Fibroblast of pulmonary artery (primary cell): ENCODE measurements at regions not wholly inside any gene's neighbourhood (a gene's known extent, or its start where the extent isn't known, plus 50 kb on each side); places are given as distances from the start of the nearest gene placed in this dataset.
"Not testable (repeated sequence)": the region's sequence is repeated elsewhere in the genome, so short reads cannot be mapped to it uniquely, and the experiment has no call there.

Source experiments
- DNase-seq: peaks from one replicate; pipeline ENCODE4 v3.0.0-alpha.2; 2010; ENCODE audit warnings: low read depth
- H3K4me3 ChIP-seq: replicated peaks from 2 replicates; pipeline ENCODE4 v1.5.1; 2011; ENCODE audit warnings: low read depth, mild to moderate bottlenecking, control low read depth, low read length, moderate library complexity
- TF ChIP-seq, protein P1 (sequence below): IDR thresholded peaks from 2 replicates; pipeline ENCODE4 v1.5.1; 2011; ENCODE audit warnings: mild to moderate bottlenecking, control low read depth, low read length, inconsistent platforms; ENCODE audit errors: missing control alignments

DNA sequence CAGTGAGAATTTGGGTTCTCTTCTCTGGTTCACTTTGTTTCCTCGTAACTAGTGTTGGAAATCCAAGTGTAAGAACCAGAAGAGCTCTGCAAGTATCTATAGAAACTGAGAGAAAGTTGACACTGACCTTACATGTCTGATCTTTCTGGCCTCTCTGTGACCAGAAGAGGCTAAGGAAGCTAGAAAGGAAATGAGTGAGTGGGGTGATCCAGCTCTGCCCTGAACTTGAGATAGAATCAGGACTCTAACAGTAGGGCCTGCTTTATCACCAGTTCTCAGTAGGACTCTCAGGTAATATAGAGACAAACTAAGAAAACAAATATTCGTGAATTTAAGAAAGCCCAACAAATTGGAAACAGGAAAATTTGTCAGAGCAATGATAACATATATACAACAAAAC, 441.2 kb upstream of the ZNF804A start:
- H3K4me3 ChIP-seq, result no peak overlapping the region
- TF ChIP-seq, protein P1, sequence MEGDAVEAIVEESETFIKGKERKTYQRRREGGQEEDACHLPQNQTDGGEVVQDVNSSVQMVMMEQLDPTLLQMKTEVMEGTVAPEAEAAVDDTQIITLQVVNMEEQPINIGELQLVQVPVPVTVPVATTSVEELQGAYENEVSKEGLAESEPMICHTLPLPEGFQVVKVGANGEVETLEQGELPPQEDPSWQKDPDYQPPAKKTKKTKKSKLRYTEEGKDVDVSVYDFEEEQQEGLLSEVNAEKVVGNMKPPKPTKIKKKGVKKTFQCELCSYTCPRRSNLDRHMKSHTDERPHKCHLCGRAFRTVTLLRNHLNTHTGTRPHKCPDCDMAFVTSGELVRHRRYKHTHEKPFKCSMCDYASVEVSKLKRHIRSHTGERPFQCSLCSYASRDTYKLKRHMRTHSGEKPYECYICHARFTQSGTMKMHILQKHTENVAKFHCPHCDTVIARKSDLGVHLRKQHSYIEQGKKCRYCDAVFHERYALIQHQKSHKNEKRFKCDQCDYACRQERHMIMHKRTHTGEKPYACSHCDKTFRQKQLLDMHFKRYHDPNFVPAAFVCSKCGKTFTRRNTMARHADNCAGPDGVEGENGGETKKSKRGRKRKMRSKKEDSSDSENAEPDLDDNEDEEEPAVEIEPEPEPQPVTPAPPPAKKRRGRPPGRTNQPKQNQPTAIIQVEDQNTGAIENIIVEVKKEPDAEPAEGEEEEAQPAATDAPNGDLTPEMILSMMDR, result no peak
- DNase-seq, result no peak

DNA sequence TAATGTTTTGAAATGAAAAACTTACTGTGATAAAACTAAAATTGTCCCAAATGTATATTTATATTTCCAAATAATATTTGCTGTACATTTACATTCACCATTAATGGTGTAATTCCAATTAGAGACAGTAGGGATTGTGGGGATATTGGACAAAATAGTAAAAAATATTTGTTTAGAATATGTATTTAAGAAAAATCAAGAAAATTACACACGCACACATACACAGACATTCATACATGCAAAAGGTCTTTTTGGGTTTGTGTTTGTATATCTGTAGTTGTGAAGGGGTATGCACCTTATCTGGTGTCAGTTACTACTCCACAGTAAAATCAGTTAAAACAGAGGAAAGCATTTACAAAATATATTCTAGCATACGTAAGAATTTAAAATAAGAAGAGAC, 435.9 kb upstream of the ZNF804A start:
- TF ChIP-seq, protein P1, result no peak
- no peak for DNase-seq
- no peak overlapping the region for H3K4me3 ChIP-seq

DNA sequence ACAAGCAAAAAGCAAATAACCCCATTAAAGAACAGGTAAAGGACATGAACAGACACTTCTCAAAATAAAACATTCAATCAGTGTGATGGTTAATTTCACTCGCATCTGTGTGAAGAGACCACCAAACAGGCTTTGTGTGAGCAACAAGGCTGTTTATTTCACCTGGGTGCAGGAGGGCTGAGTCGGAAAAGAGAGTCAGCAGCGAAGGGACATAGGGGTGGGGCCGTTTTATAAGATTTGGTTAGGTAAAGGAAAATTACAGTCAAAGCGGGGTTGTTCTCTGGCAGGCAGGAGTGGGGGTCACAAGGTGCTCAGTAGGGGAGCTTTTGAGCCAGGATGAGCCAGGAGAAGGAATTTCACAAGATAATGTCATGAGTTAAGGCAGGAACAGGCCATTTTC, 429.5 kb upstream of the ZNF804A start:
- H3K4me3 ChIP-seq, DNase-seq: not testable (repeated sequence)

DNA sequence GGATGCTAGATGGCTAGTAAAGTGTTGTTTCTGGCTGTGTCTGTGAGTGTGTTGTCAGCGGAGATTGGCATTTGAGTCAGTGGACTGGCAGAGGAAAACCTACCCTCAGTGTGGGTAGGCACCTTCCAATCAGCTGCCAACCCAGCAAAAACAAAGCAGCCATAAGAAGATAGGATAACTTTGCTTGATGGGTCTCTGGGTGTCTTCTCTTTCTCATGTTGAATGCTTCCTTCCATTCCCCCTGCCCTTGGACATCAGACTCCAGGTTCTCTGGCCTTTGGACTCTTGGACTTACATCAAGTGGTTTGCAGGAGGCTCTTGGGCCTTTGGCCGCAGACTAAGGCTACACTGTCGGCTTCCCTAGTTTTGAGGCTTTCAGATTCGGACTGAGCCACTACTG, 429.0 kb upstream of the ZNF804A start:
- DNase-seq, result no peak
- H3K4me3 ChIP-seq, result no peak overlapping the region
- TF ChIP-seq, protein P1, result no peak

DNA sequence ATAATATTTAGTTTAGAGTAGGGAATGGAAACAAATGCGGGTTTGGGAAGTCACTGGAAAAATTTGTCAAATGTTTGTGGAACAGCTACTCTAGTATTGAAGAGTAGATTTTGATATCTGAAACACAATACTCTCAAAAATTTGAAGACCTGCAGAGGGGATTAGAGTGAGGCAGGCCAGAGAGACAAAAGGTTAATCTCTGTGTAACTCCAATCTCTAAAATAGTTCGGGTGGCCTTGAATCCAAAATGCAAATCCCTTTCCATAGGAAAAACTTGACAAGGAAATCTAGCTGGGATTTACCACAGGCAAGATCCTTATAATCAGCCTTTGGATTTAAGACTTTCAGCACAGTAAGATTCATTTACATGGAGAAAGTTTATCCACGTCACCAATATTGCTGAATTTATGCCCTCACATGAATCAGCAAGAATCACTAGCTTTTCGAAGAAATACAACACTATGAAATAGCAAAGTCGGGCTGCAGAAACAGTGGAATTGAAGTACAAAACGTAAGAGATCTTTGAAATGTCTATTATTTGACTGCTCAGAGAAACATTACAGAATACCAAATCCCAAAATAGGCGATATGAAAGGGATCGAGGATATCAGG, 423.7 kb upstream of the ZNF804A start:
- DNase-seq, result no peak
- H3K4me3 ChIP-seq, result no peak overlapping the region
- TF ChIP-seq, protein P1, result no peak

DNA sequence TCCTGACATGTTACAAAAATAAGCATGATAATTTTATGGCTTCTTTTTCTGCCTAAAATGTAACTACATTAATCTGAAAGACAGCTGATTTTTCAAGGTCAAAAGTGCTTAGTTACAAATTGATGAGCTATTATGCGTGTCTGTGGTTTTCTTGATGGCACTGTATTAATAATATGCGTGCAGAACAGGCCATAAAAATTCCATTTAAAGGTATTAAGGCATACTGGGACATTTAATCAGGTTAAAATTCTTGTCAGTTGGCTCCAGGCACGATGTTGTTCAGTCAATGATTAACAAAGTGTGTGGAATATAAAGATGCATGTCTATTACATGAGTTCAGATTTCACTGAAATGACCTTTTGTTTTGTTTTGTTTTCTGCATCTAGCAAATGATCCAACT, 420.1 kb upstream of the ZNF804A start:
- TF ChIP-seq, protein P1, result no peak
- H3K4me3 ChIP-seq, result no peak overlapping the region

DNA sequence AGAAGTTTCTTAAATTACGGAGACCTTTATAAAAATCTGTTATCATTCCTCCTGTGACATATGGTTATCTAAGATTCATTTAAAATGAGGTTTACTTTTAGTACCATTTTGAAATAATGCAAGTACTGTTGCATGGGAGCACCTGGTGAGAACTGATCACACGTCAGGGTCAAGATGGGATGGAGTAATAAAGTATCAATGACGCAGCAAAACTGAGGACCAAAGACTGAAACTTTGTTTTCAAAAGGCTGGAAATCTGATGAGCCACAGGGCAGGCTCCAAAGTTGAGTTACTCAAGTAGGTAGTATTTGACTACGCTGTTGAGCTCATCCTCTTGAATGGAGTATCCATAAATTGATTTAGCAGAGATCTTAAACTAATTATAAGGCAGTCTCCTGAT, 411.9 kb upstream of the ZNF804A start:
- H3K4me3 ChIP-seq, result no peak overlapping the region
- TF ChIP-seq, protein P1, result no peak
- DNase-seq, result no peak

More for the DNA sequence above, 420.1 kb upstream of the ZNF804A start:
- DNase-seq, result no peak
